ENCODE measurements at regions not wholly inside any gene's neighbourhood (a gene's known extent, or its start where the extent isn't known, plus 50 kb on each side); places are given as distances from the start of the nearest gene placed in this dataset.

- TF ChIP-seq CTCF (IDR thresholded peaks at IDR 0.05) (no peak), POLR2A (IDR thresholded peaks at IDR 0.05) (no peak), POLR2AphosphoS5 (IDR thresholded peaks at IDR 0.05) (no peak)
Observed at GRCh38 chr4:42767669-42768068, 110.8 kb upstream of the ATP8A1 start.
